GM20000 (cell line): ENCODE measurements at regions not wholly inside any gene's neighbourhood (a gene's known extent, or its start where the extent isn't known, plus 50 kb on each side); places are given as distances from the start of the nearest gene placed in this dataset.

ENCODE experiments used
- DNase-seq: peaks from one replicate; pipeline ENCODE4 v3.0.0; 2012; ENCODE audit warnings: low spot score
- TF ChIP-seq, protein P1 (sequence below): IDR thresholded peaks from 2 replicates; pipeline ENCODE4 v1.5.1; 2012; ENCODE audit warnings: mild to moderate bottlenecking, control low read depth; ENCODE audit errors: extremely low read depth, missing control alignments

GRCh38 chr12:34340534-34341361 is 318.5 kb downstream of the ALG10 start:
- TF ChIP-seq, protein P1, sequence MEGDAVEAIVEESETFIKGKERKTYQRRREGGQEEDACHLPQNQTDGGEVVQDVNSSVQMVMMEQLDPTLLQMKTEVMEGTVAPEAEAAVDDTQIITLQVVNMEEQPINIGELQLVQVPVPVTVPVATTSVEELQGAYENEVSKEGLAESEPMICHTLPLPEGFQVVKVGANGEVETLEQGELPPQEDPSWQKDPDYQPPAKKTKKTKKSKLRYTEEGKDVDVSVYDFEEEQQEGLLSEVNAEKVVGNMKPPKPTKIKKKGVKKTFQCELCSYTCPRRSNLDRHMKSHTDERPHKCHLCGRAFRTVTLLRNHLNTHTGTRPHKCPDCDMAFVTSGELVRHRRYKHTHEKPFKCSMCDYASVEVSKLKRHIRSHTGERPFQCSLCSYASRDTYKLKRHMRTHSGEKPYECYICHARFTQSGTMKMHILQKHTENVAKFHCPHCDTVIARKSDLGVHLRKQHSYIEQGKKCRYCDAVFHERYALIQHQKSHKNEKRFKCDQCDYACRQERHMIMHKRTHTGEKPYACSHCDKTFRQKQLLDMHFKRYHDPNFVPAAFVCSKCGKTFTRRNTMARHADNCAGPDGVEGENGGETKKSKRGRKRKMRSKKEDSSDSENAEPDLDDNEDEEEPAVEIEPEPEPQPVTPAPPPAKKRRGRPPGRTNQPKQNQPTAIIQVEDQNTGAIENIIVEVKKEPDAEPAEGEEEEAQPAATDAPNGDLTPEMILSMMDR, result no peak
- no peak for DNase-seq

- DNase-seq, result no peak
- TF ChIP-seq, protein P1, result no peak
Measured at GRCh38 chr12:34341362-34341733, 319.1 kb downstream of the ALG10 start.

DNA sequence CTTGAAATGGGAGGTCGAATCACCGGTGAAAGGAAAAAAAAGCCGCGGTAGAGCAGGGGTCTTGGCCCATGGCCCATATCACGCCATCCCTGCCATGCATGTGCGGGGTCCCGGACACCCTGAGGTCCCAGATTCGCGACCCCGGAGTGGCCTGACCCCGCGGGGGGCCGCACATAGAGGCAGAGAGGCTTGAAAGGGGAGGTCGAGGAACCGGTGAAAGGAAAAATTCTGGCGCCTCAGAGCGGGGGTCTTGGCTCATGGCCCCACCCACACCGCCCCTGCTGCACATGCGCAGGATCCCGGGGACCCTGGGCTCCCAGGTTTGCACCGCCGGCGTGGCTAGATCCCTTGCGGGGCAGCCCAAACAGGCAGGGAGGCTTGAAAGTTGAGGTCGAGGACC is 319.8 kb downstream of the ALG10 start:
- no peak for DNase-seq
- TF ChIP-seq, protein P1, result no peak

DNA sequence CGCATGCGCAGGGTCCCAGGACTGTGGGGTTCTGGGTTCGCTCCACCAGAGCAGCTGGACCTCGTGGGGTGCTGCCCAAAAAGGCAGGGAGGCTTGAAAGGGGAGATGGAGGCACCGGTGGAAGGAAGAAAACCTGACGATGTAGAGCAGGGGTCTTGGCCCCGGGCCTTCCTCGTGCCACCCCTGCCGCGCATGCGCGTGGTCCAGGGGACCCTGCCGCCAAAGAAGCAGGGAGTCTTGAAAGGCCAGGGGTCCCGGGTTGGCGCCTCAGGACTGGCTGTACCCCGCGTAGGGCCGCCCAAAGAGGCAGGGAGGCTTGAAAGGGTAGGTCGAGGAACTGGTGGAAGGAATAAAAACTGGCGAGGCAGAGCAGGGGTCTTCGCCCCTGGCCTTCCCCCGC is 321.0 kb downstream of the ALG10 start:
- TF ChIP-seq, protein P1, result no peak
- no peak for DNase-seq

DNA sequence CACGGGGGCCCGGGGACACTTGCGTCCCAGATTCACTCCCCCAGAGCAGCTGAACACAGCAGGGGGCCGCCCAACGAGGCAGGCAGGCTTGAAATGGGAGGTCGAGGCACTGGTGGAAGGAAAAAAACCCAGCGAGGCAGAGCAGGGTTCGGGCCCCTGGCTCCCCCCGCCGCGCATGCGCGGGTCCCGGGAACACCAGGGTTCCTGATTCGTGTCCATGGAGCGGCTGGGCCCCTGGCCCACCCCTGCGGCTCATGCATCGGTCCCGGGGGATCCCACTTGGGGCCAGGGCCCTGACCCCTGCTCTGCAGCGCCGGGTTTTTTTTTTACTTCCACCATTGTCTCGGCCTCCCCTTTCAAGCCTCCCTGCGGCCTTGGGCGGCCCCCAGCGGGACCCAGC is 321.5 kb downstream of the ALG10 start:
- TF ChIP-seq, protein P1, result no peak

DNA sequence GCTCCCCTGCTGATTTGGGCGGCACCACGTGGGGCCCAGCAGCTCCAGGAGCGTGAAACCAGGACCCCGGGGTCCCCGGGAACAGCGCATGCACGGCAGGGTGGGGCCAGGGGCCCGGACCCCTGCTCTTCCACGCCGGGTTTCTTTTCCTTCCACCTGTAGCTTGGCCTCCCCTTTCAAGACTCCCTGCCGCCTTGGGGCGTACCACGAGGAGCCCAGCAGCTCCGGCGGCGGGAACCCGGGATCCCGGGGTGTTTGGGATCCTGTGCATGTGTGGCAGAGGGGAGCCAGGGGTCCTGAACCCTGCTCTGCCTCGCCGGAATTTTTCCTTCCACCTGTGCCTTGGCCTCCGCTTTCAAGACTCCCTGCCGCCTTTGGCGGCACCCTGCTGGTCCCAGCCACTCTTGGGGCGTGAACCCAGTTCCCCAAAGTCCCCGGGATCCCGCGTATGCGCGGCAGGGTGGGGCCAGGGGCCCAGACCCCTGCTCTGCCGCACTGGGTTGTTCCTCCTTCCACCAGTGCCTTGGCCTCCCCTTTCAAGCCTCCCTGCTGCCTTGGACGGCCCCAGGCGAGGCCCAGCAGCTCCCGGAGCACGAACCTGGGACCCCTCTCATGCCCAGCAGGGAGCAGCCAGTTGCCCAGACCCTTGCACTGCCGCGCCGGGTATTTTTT is 322.7 kb downstream of the ALG10 start:
- no peak for DNase-seq
- TF ChIP-seq, protein P1, result no peak

More for the DNA sequence above, 321.5 kb downstream of the ALG10 start:
- DNase-seq, result no peak

DNA sequence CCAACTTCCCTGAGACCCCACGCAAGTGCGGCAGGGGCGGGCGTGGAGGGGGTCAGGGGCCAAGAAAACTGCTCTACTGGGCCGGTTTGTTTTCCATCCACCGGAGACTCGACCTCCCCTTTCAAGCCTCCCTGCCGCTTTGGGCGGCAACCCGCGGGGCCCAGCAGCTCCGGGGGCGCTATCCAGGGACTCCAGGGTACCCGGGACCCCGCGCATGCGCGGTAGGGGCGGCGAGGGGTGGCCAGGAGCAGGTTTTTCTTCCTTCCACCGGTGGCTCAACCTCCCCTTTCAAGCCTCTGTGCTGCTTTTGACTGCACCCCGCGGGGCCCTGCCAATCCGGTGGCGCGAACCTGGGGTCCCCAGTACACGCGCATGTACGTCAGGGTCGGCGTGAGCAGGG is 323.5 kb downstream of the ALG10 start:
- TF ChIP-seq, protein P1, result no peak
- no peak for DNase-seq
